ENCODE measurements at regions not wholly inside any gene's neighbourhood (a gene's known extent, or its start where the extent isn't known, plus 50 kb on each side); places are given as distances from the start of the nearest gene placed in this dataset.

GRCh38 chr3:76724075-76724474, 315.8 kb upstream of the ROBO2 start:
- no peak for DNase-seq

- DNase-seq = no peak
Measured at GRCh38 chr3:76724706-76725105, 315.2 kb upstream of the ROBO2 start.

- DNase-seq = no peak
Measured at GRCh38 chr3:76726034-76726433, 313.9 kb upstream of the ROBO2 start.

- DNase-seq = no peak
Measured at GRCh38 chr3:76728426-76728825, 311.5 kb upstream of the ROBO2 start.

GRCh38 chr3:76731471-76731870, 308.4 kb upstream of the ROBO2 start:
- no peak for DNase-seq

- no peak for DNase-seq
Measured at GRCh38 chr3:76733073-76733759, 306.7 kb upstream of the ROBO2 start.

- no peak for DNase-seq
Measured at GRCh38 chr3:76735152-76735551, 304.7 kb upstream of the ROBO2 start.

GRCh38 chr3:76753599-76753998, 286.3 kb upstream of the ROBO2 start:
- DNase-seq = no peak

GRCh38 chr3:76754247-76754646, 285.7 kb upstream of the ROBO2 start:
- no peak for DNase-seq

- DNase-seq = no peak
Measured at GRCh38 chr3:76756577-76756976, 283.3 kb upstream of the ROBO2 start.

GRCh38 chr3:76760336-76760735, 279.6 kb upstream of the ROBO2 start:
- no peak for DNase-seq

GRCh38 chr3:76765511-76765910, 274.4 kb upstream of the ROBO2 start:
- DNase-seq = no peak

- DNase-seq = no peak
Measured at GRCh38 chr3:76768912-76769311, 271.0 kb upstream of the ROBO2 start.

GRCh38 chr3:76776927-76777326, 263.0 kb upstream of the ROBO2 start:
- no peak for DNase-seq

- DNase-seq = no peak
Measured at GRCh38 chr3:76788206-76788605, 251.7 kb upstream of the ROBO2 start.

GRCh38 chr3:76789237-76789636, 250.7 kb upstream of the ROBO2 start:
- no peak for DNase-seq

GRCh38 chr3:76811418-76811817, 228.5 kb upstream of the ROBO2 start:
- no peak for DNase-seq

GRCh38 chr3:76812649-76813242, 227.2 kb upstream of the ROBO2 start:
- no peak for DNase-seq

- DNase-seq = no peak
Measured at GRCh38 chr3:76815561-76815960, 224.3 kb upstream of the ROBO2 start.

- DNase-seq = no peak
Measured at GRCh38 chr3:76820481-76820880, 219.4 kb upstream of the ROBO2 start.

- no peak for DNase-seq
Measured at GRCh38 chr3:76824658-76825240, 215.2 kb upstream of the ROBO2 start.

GRCh38 chr3:76826861-76827260, 213.0 kb upstream of the ROBO2 start:
- no peak for DNase-seq

GRCh38 chr3:76827701-76828226, 212.1 kb upstream of the ROBO2 start:
- no peak for DNase-seq

GRCh38 chr3:76834657-76835056, 205.2 kb upstream of the ROBO2 start:
- no peak for DNase-seq
